ENCODE measurements at regions not wholly inside any gene's neighbourhood (a gene's known extent, or its start where the extent isn't known, plus 50 kb on each side); places are given as distances from the start of the nearest gene placed in this dataset.
A peak's percentile ranks its signal among the peaks of the same experiment; 100 is the strongest.

DNA sequence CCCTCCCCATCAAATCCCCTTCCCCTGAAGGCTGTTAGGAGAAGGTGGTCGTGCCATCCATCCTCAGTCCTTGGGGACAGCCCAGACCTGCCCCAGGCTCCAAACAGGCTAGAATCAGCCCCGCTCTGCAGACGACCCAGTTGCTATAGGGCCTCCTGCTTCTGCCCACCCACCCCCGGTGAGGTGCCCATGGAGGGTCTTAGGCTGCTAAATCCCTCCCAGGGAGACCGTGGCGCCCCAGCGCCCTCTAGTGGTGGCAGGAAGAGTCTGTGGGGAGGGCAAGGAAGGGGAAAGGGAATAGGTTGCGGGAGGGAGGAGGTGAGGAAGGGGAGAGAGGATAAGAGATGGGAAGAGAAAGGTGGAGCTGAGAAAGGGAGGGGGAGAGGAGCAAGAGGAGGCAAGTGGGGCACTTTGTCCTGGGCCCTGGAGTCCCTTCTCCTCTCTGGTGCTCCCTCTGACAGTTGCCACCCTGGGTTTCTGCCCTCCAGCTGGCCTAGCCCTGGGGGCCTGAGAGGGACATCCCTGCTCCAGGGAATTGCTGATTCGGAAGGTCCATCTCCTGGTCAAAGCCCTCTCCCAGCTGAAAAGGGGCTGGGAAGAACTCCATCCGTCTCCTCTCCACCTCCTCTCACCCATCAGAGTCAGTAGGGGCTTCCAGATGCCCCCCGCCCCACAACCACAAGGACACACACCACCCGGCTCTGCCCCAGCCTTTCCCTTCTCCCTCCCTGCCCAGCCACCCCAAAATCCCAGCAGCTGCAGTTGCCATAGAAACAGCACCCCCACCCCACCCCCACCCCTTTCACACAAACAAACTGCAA lies 55.4 kb downstream of the CAMK2N1 start:
- TF ChIP-seq, protein P1, sequence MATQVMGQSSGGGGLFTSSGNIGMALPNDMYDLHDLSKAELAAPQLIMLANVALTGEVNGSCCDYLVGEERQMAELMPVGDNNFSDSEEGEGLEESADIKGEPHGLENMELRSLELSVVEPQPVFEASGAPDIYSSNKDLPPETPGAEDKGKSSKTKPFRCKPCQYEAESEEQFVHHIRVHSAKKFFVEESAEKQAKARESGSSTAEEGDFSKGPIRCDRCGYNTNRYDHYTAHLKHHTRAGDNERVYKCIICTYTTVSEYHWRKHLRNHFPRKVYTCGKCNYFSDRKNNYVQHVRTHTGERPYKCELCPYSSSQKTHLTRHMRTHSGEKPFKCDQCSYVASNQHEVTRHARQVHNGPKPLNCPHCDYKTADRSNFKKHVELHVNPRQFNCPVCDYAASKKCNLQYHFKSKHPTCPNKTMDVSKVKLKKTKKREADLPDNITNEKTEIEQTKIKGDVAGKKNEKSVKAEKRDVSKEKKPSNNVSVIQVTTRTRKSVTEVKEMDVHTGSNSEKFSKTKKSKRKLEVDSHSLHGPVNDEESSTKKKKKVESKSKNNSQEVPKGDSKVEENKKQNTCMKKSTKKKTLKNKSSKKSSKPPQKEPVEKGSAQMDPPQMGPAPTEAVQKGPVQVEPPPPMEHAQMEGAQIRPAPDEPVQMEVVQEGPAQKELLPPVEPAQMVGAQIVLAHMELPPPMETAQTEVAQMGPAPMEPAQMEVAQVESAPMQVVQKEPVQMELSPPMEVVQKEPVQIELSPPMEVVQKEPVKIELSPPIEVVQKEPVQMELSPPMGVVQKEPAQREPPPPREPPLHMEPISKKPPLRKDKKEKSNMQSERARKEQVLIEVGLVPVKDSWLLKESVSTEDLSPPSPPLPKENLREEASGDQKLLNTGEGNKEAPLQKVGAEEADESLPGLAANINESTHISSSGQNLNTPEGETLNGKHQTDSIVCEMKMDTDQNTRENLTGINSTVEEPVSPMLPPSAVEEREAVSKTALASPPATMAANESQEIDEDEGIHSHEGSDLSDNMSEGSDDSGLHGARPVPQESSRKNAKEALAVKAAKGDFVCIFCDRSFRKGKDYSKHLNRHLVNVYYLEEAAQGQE (IDR thresholded peaks at IDR 0.05; ENCODE audit: insufficient read depth in 1 of 2, low read depth in 2 of 2, low read length in 1 of 2): no peak
- TF ChIP-seq, protein P2, sequence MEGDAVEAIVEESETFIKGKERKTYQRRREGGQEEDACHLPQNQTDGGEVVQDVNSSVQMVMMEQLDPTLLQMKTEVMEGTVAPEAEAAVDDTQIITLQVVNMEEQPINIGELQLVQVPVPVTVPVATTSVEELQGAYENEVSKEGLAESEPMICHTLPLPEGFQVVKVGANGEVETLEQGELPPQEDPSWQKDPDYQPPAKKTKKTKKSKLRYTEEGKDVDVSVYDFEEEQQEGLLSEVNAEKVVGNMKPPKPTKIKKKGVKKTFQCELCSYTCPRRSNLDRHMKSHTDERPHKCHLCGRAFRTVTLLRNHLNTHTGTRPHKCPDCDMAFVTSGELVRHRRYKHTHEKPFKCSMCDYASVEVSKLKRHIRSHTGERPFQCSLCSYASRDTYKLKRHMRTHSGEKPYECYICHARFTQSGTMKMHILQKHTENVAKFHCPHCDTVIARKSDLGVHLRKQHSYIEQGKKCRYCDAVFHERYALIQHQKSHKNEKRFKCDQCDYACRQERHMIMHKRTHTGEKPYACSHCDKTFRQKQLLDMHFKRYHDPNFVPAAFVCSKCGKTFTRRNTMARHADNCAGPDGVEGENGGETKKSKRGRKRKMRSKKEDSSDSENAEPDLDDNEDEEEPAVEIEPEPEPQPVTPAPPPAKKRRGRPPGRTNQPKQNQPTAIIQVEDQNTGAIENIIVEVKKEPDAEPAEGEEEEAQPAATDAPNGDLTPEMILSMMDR (IDR thresholded peaks at IDR 0.05): peak; percentile 93
- no peaks in the 10 kb centered on the region for H3K9me3 ChIP-seq (ENCODE audit: control insufficient read depth, insufficient read depth, low read depth, low read length)
- in situ Hi-C loops (cut with HindIII; ENCODE audit: low pct_unique_long_range_greater_than_20kb, low sequenced_read_pairs): no loop called here
- no peaks in the 10 kb centered on the region for H3K27me3 ChIP-seq (ENCODE audit: control insufficient read depth, insufficient read depth, low read length)
- H3K4me1 ChIP-seq (ENCODE audit: control insufficient read depth, insufficient read depth, low read length): peaks cover 4% of the 10 kb centered on the region
- intact Hi-C loops (cut with micrococcal nuclease; ENCODE audit: unreplicated experiment): no loop called here
- CTCF ChIA-PET: interaction anchor here (0.6 kb wide), 3 partner anchors 21 to 503 kb away, joined by 3 to 4 read pairs (median 4); no protein-coding TSS in a partner anchor
- POLR2A ChIA-PET: interaction anchor here (0.6 kb wide), 1 partner anchor 397 kb away, joined by 3 read pairs; no protein-coding TSS in a partner anchor
- DNase-seq (ENCODE audit: low read depth, low spot score) (no peak), ATAC-seq (peak; percentile 74)
- no peak overlapping the region for H3K4me3 ChIP-seq (ENCODE audit: low read depth in 2 of 2, low read length in 2 of 2)
- no peak overlapping the region for H3K27ac ChIP-seq (ENCODE audit: low read length)
- no peaks in the 10 kb centered on the region for H3K36me3 ChIP-seq (ENCODE audit: control insufficient read depth, insufficient read depth, low read length)
- no TSS peak for BruUV-seq (replicated peaks)

DNA sequence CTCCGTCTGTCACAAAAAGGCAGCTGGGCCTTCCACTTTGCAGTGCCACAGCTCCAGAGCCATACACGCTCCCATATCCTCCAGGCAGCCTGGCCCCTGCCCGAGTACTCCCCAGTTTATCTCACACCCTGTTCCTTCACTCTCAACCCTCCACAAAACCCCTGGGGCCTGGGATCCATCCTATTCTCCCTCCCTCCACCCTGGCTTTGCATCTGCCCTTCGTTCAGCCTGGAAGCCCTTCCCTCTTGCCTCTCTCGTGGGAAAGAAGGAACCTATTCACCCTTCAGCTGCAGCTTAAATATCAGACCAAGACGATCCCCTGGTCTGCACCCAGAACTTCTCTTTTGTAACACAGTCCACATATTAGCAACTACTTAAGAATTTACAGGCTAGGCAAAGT lies 56.7 kb downstream of the CAMK2N1 start:
- intact Hi-C loops (cut with micrococcal nuclease; ENCODE audit: unreplicated experiment): no loop called here
- TF ChIP-seq POLR2AphosphoS5 (IDR thresholded peaks at IDR 0.05; ENCODE audit: low read depth, low read length) (no peak), TCF7L2 (IDR thresholded peaks at IDR 0.05; ENCODE audit: low read depth, low read length) (no peak), SIN3A (IDR thresholded peaks at IDR 0.05; ENCODE audit: borderline replicate concordance, insufficient read depth, low read depth, low read length) (no peak)
- TF ChIP-seq, protein P2 (IDR thresholded peaks at IDR 0.05): no peak
- TF ChIP-seq, protein P1 (IDR thresholded peaks at IDR 0.05; ENCODE audit: insufficient read depth in 1 of 2, low read depth in 2 of 2, low read length in 1 of 2): no peak
- ATAC-seq (no peak), DNase-seq (ENCODE audit: low read depth, low spot score) (no peak)
- no peaks in the 10 kb centered on the region for H3K27me3 ChIP-seq (ENCODE audit: control insufficient read depth, insufficient read depth, low read length)
- BruUV-seq (replicated peaks): no TSS peak
- peaks cover 4% of the 10 kb centered on the region for H3K4me1 ChIP-seq (ENCODE audit: control insufficient read depth, insufficient read depth, low read length)
- H3K27ac ChIP-seq (ENCODE audit: low read length): no peak overlapping the region
- in situ Hi-C loops (cut with HindIII; ENCODE audit: low pct_unique_long_range_greater_than_20kb, low sequenced_read_pairs): no loop called here
- ChIA-PET POLR2A (no interaction called here), CTCF (interaction anchor here (0.5 to 1.0 kb wide), 2 partner anchors 52 to 499 kb away, joined by 3 read pairs; no protein-coding TSS in a partner anchor)
- no peaks in the 10 kb centered on the region for H3K9me3 ChIP-seq (ENCODE audit: control insufficient read depth, insufficient read depth, low read depth, low read length)
- no peaks in the 10 kb centered on the region for H3K36me3 ChIP-seq (ENCODE audit: control insufficient read depth, insufficient read depth, low read length)
- no peak overlapping the region for H3K4me3 ChIP-seq (ENCODE audit: low read depth in 2 of 2, low read length in 2 of 2)

Data from Panc1 (cell line).